Psoas muscle (tissue), 7 donors: ENCODE measurements at regions not wholly inside any gene's neighbourhood (a gene's known extent, or its start where the extent isn't known, plus 50 kb on each side); places are given as distances from the start of the nearest gene placed in this dataset.
"Not testable (repeated sequence)": the region's sequence is repeated elsewhere in the genome, so short reads cannot be mapped to it uniquely, and the experiment has no call there.

Experiments used
- ATAC-seq, 4 donors: fragments of 200-7000 bp; cut with Tn5 transposase; one replicate each; pipeline ENCODE4 v1.9.1; 2020; ENCODE audit warnings: moderate library complexity in 3 of 4, mild to moderate bottlenecking in 2 of 4
- DNase-seq, 2 donors: peaks; one replicate each; pipeline ENCODE4 v3.0.0-alpha.2; 2020
- H3K27ac ChIP-seq: fragments of 200-600 bp; one replicate; pipeline ENCODE4 v1.8.0; 2022
- H3K27me3 ChIP-seq, 3 donors: fragments of 200-600 bp in 1 of 3; one replicate each; pipeline versions ENCODE4 v1.6.1 to v1.8.0; 2013 to 2022; ENCODE audit warnings: low read length in 2 of 3, mild to moderate bottlenecking in 2 of 3, moderate library complexity in 1 of 3; ENCODE audit not compliant: insufficient read depth in 3 of 3
- H3K36me3 ChIP-seq, 2 donors: fragments of 200-600 bp in 1 of 2; one replicate each; pipeline versions ENCODE4 v1.6.1 to v1.8.0; 2013 to 2022; ENCODE audit warnings: low read depth in 1 of 2, mild to moderate bottlenecking in 1 of 2, moderate library complexity in 1 of 2; ENCODE audit not compliant: insufficient read depth in 1 of 2
- H3K4me1 ChIP-seq: fragments of 200-600 bp; one replicate; pipeline ENCODE4 v1.8.0; 2022
- H3K4me3 ChIP-seq: fragments of 200-600 bp; one replicate; pipeline ENCODE4 v1.8.0; 2022; ENCODE audit warnings: mild to moderate bottlenecking
- H3K9me3 ChIP-seq: fragments of 200-600 bp; one replicate; pipeline ENCODE4 v1.8.0; 2022
- WGBS, 3 donors: extraction: QIAGEN DNeasy Blood & Tissue Kit; methylation state at CpG; one replicate each; pipeline versions ENCODE4 v1.1.6 to v1.1.7; 2013; 5-methylcytosine and 5-hydroxymethylcytosine counted together
- intact Hi-C, 2 donors: fragments of 100-400 bp; cut with DNase I; formaldehyde crosslinking; loops; one replicate each; pipeline versions ENCODE4 v1.11.0 to v1.14.2; 2022
- TF ChIP-seq, protein P1 (sequence below): fragments of 200-600 bp; IDR thresholded peaks from one replicate; pipeline ENCODE4 v1.8.0; 2022; ENCODE audit warnings: antibody characterized with exemption
- donor health status: healthy with polysubstance abuse.
- donor health status: DM: no; HTN: no; CAD: no; lungs with moderate emphysema.
- donor health status: Bipolar disorder and iron deficiency.
- donor health status: healthy.
- donor health status: DM: yes; HTN: yes; CAD: no.
- donor health status: DM: no; HTN: no; CAD: no.
- donor health status: DM: yes; HTN: yes; CAD: no.

DNA sequence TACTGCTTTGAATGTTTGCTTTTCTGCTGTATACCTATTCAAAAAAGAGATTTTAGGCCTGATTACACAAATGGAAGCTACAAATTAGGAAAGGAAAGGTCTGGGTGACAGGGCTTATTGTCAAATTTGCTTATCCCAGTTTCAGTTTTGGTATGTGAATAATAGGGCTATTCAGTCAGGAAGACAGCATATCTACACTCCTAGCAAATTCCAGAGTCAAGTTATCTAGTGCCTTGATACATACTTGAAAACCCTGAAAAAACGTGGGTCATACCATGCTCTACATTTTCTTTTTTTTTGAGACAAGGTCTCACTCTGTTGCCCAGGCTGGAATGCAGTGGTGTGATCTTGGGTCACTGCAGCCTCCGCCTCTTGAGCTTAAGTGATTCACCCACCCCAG, 59.2 kb upstream of the CCDC180 start:
- H3K27me3 ChIP-seq, H3K36me3 ChIP-seq, H3K27ac ChIP-seq, ATAC-seq, intact Hi-C loops, DNase-seq, H3K4me3 ChIP-seq, H3K4me1 ChIP-seq, H3K9me3 ChIP-seq: not testable (repeated sequence)
- 70 to 79% (median 74%) methylated on average over 2 of the region's 2 CpGs for WGBS, 3 donors

DNA sequence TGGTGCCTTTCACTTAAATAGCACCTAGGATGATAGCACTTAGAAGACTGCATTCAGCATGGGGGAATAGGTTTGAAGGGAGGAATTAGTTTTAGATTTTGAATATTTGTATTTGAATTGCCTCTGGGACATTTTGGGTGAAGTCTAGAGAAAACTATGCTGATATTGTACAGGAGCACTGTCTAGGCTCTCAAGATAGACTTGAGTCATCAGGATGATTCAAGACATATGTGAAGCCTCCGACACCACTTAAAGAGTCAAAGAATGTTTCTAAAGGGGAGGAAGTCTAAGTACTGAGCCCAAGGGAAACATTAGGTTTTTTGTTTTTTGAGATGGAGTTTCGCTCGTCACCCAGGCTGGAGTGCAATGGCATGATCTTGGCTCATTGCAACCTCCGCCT, 63.9 kb upstream of the CCDC180 start:
- H3K36me3 ChIP-seq, result peaks cover 0 to 5% of the 10 kb centered on the region in 2 donors
- no peak for DNase-seq
- H3K27me3 ChIP-seq, result no peaks in the 10 kb centered on the region
- H3K4me3 ChIP-seq, result no peak overlapping the region
- H3K4me1 ChIP-seq, result no peaks in the 10 kb centered on the region
- TF ChIP-seq, protein P1, sequence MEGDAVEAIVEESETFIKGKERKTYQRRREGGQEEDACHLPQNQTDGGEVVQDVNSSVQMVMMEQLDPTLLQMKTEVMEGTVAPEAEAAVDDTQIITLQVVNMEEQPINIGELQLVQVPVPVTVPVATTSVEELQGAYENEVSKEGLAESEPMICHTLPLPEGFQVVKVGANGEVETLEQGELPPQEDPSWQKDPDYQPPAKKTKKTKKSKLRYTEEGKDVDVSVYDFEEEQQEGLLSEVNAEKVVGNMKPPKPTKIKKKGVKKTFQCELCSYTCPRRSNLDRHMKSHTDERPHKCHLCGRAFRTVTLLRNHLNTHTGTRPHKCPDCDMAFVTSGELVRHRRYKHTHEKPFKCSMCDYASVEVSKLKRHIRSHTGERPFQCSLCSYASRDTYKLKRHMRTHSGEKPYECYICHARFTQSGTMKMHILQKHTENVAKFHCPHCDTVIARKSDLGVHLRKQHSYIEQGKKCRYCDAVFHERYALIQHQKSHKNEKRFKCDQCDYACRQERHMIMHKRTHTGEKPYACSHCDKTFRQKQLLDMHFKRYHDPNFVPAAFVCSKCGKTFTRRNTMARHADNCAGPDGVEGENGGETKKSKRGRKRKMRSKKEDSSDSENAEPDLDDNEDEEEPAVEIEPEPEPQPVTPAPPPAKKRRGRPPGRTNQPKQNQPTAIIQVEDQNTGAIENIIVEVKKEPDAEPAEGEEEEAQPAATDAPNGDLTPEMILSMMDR, result no peak
- 85 to 98% (median 97%) methylated on average over 3 to 4 of the region's 4 CpGs for WGBS, 3 donors
- H3K27ac ChIP-seq, result no peak overlapping the region
- H3K9me3 ChIP-seq, result no peaks in the 10 kb centered on the region
- ATAC-seq, result no peak
- intact Hi-C loops, result no loop called here

- H3K27ac ChIP-seq, DNase-seq, H3K9me3 ChIP-seq, H3K4me3 ChIP-seq, ATAC-seq, H3K27me3 ChIP-seq, H3K36me3 ChIP-seq, H3K4me1 ChIP-seq, intact Hi-C loops: not testable (repeated sequence)
- WGBS, 3 donors, result 94 to 99% (median 96%) methylated on average over 5 of the region's 5 CpGs
These were observed 66.0 kb upstream of the CCDC180 start for GRCh38 chr9:97241430-97241829.

DNA sequence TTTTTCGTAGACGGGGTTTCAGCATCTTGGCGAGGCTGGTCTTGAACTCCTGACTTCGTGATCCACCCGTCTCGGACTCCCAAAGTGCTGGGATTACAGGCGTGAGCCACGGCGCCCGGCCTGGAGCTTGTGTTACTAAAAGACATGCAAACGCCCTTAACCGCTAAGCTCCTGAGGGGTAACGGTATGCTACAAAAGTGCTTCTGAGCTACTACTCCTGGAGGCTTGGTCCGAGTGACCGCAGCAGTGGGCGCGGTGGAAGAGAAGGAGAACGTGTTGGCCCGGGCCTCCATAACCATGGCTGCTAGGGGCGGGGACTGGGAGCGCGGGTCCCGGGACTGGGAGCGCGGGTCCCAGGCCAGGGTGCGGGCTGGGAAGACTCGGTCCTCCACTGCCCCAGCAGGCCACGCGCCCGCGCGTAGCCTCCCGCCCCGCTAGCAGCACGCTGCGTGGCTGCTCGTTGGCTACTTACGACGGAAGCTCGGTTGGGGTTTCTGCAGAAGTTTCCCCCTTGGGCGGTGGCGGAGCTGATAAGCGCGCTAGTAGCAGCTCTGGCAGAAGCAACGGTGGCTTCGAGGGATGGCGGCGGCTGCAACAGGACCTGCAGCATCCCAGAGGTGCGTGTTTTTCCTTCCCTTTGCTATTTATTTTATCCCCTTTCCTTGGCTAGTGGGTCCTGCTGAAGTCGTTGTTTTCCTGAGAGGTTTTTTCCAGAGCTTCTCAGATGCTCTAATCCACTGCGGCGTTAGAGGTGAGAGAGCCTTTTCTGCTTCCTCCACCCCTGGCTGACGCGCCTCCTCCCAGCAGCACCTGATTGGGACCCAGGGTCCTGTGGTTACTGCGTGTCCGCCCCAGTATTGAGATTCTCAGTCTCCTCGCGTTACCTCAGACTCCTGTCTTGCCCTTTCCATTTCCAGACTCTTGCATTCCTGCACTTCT, 69.2 kb upstream of the CCDC180 start:
- 2 to 4% (median 3%) methylated on average over 55 to 58 of the region's 58 CpGs for WGBS, 3 donors
- no peaks in the 10 kb centered on the region for H3K9me3 ChIP-seq
- peak overlapping the region; percentile 44 for H3K27ac ChIP-seq
- H3K4me3 ChIP-seq, result peak overlapping the region; percentile 71
- TF ChIP-seq, protein P1, result no peak
- H3K27me3 ChIP-seq, result no peaks in the 10 kb centered on the region
- no peaks in the 10 kb centered on the region for H3K36me3 ChIP-seq
- no peaks in the 10 kb centered on the region for H3K4me1 ChIP-seq
- DNase-seq, result peak; percentile 74 to 88
- intact Hi-C loops, result no loop called here
- ATAC-seq, result peak; percentile 79 to 99 (median 95)

DNA sequence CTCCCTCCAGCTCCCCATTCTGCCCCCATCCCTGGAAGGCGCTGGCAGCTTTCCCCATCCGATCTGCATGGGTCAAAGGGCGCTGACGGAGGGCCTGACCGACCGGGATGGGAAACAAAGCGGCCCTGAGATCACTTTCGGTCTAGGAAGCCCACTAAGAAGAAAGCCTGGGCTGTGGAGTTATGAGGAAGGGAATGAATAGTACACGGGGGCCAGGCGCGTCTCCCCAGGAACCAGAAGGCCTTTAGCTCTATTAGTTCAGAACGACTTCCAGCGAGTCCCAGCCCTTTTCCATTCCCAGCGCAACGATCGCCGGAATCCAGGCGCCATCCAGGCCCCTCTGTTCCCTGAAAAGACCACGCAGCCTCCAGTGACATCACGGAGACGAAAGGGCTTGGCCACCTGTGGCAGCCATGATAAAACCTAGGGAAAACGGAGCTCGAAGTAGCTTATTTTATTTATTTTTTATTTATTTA, 70.1 kb upstream of the CCDC180 start:
- no peaks in the 10 kb centered on the region for H3K36me3 ChIP-seq
- DNase-seq, result peak in 1 of 2 donors; percentile 49
- intact Hi-C loops, result no loop called here
- no peak overlapping the region for H3K27ac ChIP-seq
- no peak for ATAC-seq
- TF ChIP-seq, protein P1, result no peak
- no peaks in the 10 kb centered on the region for H3K4me1 ChIP-seq
- H3K4me3 ChIP-seq, result peak overlapping the region; percentile 71
- peaks cover 0 to 5% (median 0%) of the 10 kb centered on the region in 3 donors for H3K27me3 ChIP-seq
- 75 to 83% (median 76%) methylated on average over 23 of the region's 23 CpGs for WGBS, 3 donors
- no peaks in the 10 kb centered on the region for H3K9me3 ChIP-seq

DNA sequence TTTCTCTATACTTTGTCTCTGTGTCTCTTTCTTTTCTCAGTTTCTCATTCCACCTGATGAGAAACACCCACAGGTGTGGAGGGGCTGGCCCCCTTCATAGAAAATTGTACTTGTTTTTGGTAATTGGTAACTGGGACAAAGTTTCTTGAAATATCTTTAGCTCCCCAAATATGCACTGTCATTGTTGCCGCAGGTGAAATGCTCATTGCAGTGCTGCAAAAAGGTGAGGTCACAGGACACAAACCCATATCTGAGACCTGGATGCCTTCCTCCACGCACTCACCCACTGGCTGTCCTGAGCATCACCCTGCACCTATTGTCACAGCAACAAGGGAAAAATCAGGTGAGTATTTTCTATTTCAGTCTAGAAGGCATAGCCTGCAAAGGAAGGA, 74.5 kb upstream of the CCDC180 start:
- H3K9me3 ChIP-seq, H3K27me3 ChIP-seq, H3K4me1 ChIP-seq, H3K36me3 ChIP-seq, H3K4me3 ChIP-seq, H3K27ac ChIP-seq, DNase-seq, ATAC-seq, intact Hi-C loops: not testable (repeated sequence)
- WGBS, 3 donors, result 92 to 94% (median 92%) methylated on average over 2 of the region's 2 CpGs

GRCh38 chr9:97232060-97233008, 75.1 kb upstream of the CCDC180 start:
- intact Hi-C loops, result not testable (repeated sequence)

DNA sequence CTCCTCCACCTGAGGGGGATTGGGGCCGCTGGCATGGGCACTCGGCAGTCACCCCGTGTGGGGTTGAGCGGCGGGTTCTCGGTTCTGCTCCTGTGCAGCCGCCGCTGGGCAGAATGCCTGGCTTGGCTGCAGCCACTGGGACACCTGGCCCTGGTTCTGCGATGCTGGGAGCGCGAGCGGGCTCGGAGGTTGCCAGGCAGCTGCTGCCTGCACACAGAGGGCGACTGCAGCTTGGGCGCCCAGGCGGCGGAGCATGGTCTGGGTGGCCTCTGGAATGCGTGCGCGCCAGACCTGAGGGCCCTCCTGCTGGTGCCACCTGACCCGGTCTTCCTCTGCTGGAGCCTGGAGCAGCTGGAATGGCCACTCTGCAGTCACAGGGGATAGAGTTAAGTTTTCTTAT, 85.1 kb upstream of the CCDC180 start:
- peaks cover 12% of the 10 kb centered on the region for H3K4me1 ChIP-seq
- H3K9me3 ChIP-seq, H3K36me3 ChIP-seq, intact Hi-C loops, ATAC-seq, H3K27ac ChIP-seq: not testable (repeated sequence)
- peak overlapping the region; percentile 47 for H3K4me3 ChIP-seq
- H3K27me3 ChIP-seq, result peaks cover 0 to 70% (median 9%) of the 10 kb centered on the region in 3 donors
- DNase-seq, result peak in 1 of 2 donors; percentile 47
- WGBS, 3 donors, result 4 to 5% (median 4%) methylated on average over 21 of the region's 21 CpGs

More at GRCh38 chr9:97232060-97233008, 75.1 kb upstream of the CCDC180 start:
- not testable (repeated sequence) for H3K27me3 ChIP-seq, ATAC-seq, H3K9me3 ChIP-seq, H3K4me3 ChIP-seq, H3K4me1 ChIP-seq, H3K36me3 ChIP-seq, DNase-seq, H3K27ac ChIP-seq
- 75 to 83% (median 77%) methylated on average over 13 of the region's 13 CpGs for WGBS, 3 donors
